ENCODE measurements at regions not wholly inside any gene's neighbourhood (a gene's known extent, or its start where the extent isn't known, plus 50 kb on each side); places are given as distances from the start of the nearest gene placed in this dataset.

DNA sequence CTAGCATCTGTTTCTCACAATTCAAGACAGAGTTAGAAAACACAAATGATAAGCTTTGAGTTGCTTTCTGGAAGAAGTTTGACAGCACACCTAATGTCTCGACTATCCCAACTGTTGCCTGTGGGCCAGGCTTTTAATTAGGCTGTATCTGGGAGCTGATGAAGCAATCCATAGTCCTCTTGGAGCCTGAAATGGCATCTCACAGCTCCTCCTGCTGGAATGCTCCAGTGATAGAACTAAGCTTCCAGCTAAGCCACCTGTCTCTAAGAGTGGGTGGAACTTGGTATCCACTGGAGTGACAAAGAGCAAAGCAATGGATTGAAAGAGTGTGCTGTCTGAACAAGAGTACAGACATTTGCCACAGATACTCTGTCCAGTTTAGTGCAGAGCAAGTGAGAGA is 605.3 kb upstream of the NR5A2 start:
- TF ChIP-seq, protein P1, sequence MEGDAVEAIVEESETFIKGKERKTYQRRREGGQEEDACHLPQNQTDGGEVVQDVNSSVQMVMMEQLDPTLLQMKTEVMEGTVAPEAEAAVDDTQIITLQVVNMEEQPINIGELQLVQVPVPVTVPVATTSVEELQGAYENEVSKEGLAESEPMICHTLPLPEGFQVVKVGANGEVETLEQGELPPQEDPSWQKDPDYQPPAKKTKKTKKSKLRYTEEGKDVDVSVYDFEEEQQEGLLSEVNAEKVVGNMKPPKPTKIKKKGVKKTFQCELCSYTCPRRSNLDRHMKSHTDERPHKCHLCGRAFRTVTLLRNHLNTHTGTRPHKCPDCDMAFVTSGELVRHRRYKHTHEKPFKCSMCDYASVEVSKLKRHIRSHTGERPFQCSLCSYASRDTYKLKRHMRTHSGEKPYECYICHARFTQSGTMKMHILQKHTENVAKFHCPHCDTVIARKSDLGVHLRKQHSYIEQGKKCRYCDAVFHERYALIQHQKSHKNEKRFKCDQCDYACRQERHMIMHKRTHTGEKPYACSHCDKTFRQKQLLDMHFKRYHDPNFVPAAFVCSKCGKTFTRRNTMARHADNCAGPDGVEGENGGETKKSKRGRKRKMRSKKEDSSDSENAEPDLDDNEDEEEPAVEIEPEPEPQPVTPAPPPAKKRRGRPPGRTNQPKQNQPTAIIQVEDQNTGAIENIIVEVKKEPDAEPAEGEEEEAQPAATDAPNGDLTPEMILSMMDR (IDR thresholded peaks at IDR 0.05), result no peak
- Histone ChIP-seq H3K4me1 (no peaks in the 10 kb centered on the region), H3K9me3 (peaks cover 0 to 4% of the 10 kb centered on the region in 2 donors), H3K27ac (no peak overlapping the region), H3K27me3 (no peaks in the 10 kb centered on the region), H3K36me3 (no peaks in the 10 kb centered on the region), H3K4me3 (no peak overlapping the region)
- intact Hi-C loops (cut with DNase I), result no loop called here
- DNase-seq (ENCODE audit: low spot score in 2 of 2), result no peak

DNA sequence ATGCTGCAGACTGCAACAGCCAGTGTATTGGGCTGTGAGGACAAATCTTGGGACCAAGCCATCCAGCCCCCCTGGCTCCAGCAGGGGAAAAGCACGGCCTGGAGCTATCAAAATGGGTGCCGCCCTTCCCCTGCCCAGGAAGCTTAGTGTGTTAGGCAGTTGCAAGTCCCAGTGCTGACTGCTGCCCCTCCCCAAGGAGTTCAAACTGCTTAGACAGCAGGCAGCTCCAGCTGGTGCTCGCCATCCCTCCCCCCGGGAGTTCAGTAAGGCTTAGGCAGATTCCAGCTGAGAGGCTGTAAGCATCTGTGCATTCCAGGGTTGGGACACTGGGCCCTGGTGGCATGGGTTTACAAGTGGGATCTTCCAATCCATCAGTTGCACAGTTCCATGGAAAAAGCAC is 579.6 kb upstream of the NR5A2 start:
- Histone ChIP-seq H3K27me3 (no peaks in the 10 kb centered on the region), H3K27ac (no peak overlapping the region), H3K4me3 (no peak overlapping the region), H3K36me3 (no peaks in the 10 kb centered on the region), H3K9me3 (no peaks in the 10 kb centered on the region), H3K4me1 (no peaks in the 10 kb centered on the region)
- TF ChIP-seq, protein P1 (IDR thresholded peaks at IDR 0.05), result no peak
- DNase-seq (ENCODE audit: low spot score in 2 of 2), result no peak
- intact Hi-C loops (cut with DNase I), result no loop called here

DNA sequence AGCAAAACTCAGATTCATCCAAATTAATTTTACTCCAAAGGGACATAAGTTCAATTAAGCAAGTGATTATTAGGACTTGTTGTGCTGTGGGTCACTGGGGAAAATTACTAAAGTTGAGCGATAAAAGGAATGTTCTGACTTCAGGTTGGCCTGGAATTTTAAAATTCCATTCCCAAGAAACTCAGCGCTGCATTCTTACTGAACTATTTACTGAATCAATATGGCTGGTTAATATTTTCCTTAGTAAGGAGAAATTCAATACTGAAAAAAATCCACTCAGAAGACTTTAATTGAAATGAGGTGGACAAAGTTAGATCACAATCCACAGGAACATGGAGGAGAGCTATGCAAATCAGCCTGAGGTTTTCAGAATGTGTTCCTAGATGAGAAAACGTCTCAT is 578.9 kb upstream of the NR5A2 start:
- DNase-seq (ENCODE audit: low spot score in 2 of 2), result no peak
- H3K9me3 ChIP-seq, result no peaks in the 10 kb centered on the region
- H3K36me3 ChIP-seq, result no peaks in the 10 kb centered on the region
- H3K27me3 ChIP-seq, result no peaks in the 10 kb centered on the region
- no peaks in the 10 kb centered on the region for H3K4me1 ChIP-seq
- intact Hi-C loops (cut with DNase I), result no loop called here
- TF ChIP-seq, protein P1 (IDR thresholded peaks at IDR 0.05), result no peak
- no peak overlapping the region for H3K27ac ChIP-seq
- no peak overlapping the region for H3K4me3 ChIP-seq

DNA sequence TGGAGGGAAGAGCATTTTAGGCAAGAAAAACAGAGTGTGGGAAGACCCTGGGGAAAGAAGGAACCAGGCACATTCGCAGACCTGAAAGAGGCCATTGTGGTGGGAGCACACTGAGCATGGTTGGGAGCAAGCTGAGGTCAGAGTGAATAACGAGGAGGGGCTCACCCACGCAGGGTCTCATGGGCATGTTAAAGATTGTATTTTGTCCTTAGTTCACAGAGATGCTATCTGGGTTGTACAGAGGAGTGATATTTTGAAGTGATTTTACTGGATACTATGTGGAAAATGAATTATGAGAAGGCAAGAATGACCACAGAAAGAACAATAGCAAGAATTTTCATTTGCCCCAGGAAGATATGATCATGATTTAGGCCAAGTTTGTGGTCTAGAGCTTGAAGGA is 578.3 kb upstream of the NR5A2 start:
- Histone ChIP-seq H3K27ac (no peak overlapping the region), H3K9me3 (no peaks in the 10 kb centered on the region), H3K4me3 (no peak overlapping the region), H3K4me1 (no peaks in the 10 kb centered on the region), H3K27me3 (no peaks in the 10 kb centered on the region), H3K36me3 (no peaks in the 10 kb centered on the region)
- intact Hi-C loops (cut with DNase I), result no loop called here
- no peak for DNase-seq (ENCODE audit: low spot score in 2 of 2)
- TF ChIP-seq, protein P1 (IDR thresholded peaks at IDR 0.05), result no peak

DNA sequence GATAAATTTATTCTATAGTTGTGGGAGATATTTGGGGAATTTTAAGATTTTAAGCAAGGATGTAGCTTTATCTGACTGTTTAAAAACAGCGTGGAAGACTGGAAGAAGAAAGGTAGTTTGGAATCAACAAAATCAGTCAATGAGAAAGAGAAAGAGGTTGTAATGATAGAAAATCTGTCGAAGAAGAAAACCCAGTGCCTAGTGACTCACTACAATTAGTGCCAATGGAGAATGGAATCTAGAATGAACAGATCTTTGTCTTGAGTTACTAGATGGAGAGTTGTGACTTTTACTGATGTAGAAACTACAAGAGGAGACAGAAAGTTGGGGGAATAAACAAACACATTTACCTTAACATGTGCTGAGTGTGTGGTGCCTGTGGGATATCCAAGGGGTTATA is 577.8 kb upstream of the NR5A2 start:
- Histone ChIP-seq H3K9me3 (no peaks in the 10 kb centered on the region), H3K4me3 (no peak overlapping the region), H3K4me1 (no peaks in the 10 kb centered on the region), H3K27me3 (no peaks in the 10 kb centered on the region), H3K27ac (no peak overlapping the region), H3K36me3 (no peaks in the 10 kb centered on the region)
- intact Hi-C loops (cut with DNase I), result no loop called here
- DNase-seq (ENCODE audit: low spot score in 2 of 2), result no peak
- TF ChIP-seq, protein P1 (IDR thresholded peaks at IDR 0.05), result no peak

DNA sequence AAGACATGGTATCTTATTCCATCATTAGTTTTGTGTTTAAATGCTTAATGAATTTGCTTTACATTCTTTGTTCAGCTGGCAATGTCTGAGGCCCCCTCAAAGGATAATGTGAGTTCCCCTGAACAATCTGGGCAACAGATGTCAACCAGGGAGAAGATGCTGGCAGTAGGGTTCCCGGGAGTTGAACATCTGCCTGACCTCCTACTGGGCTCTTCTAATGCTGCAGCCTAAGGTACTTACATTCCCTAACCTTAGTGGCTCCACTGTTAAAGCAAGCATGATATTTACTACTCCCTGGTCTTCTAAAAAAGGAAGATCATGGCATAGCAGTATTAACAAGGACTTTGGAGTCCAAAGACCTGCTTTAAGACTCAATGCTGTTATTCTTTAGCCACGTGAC is 574.9 kb upstream of the NR5A2 start:
- TF ChIP-seq, protein P1 (IDR thresholded peaks at IDR 0.05), result no peak
- intact Hi-C loops (cut with DNase I), result no loop called here
- no peak overlapping the region for H3K27ac ChIP-seq
- H3K4me3 ChIP-seq, result no peak overlapping the region
- no peaks in the 10 kb centered on the region for H3K4me1 ChIP-seq
- H3K27me3 ChIP-seq, result no peaks in the 10 kb centered on the region
- no peak for DNase-seq (ENCODE audit: low spot score in 2 of 2)
- no peaks in the 10 kb centered on the region for H3K9me3 ChIP-seq
- H3K36me3 ChIP-seq, result no peaks in the 10 kb centered on the region

Data from ascending aorta (tissue), 2 donors.